B cell (primary cell): ENCODE measurements at regions not wholly inside any gene's neighbourhood (a gene's known extent, or its start where the extent isn't known, plus 50 kb on each side); places are given as distances from the start of the nearest gene placed in this dataset.

ENCODE experiments used
- ATAC-seq: fragments of 200-7000 bp; cut with Tn5 transposase; one replicate; pipeline ENCODE4 v1.10.0; 2021; ENCODE audit warnings: low read depth, mild to moderate bottlenecking, moderate number of reproducible peaks, moderate library complexity
- CTCF ChIA-PET: fragments of 350-600 bp; sonication (Branson Sonifier 250); formaldehyde crosslinking; loops from one replicate; lab custom pipeline; 2021; ENCODE audit warnings: antibody characterized with exemption, inconsistent platforms; lab: Charles Lee
- POLR2A ChIA-PET: fragments of 350-600 bp; sonication (Branson Sonifier 250); formaldehyde crosslinking; loops from one replicate; lab custom pipeline; 2021; ENCODE audit warnings: antibody characterized with exemption; lab: Charles Lee
- DNase-seq: peaks from one replicate; pipeline ENCODE4 v3.0.0; 2013
- H2AFZ ChIP-seq: 2 replicates; pipeline ENCODE4 v1.6.1; 2012; ENCODE audit warnings: mild to moderate bottlenecking, low read depth, low read length; ENCODE audit not compliant: insufficient read depth, poor library complexity, severe bottlenecking
- H3K27ac ChIP-seq, 2 donors: 1 replicate in 1 of 2; 2 replicates in 1 of 2; pipeline ENCODE4 v1.5.1; 2012 to 2013; ENCODE audit warnings: low read length in 2 of 2, mild to moderate bottlenecking in 2 of 2, moderate library complexity in 1 of 2
- H3K27me3 ChIP-seq, 4 experiments: fragments of 200-600 bp in 1 of 4; sonication (generic) in 1 of 4; replicated peaks in 1 of 4; 1 replicate in 2 of 4; 2 replicates in 2 of 4; pipeline versions ENCODE4 v1.6.1 to v1.7.0; 2013 to 2016; ENCODE audit warnings: low read length in 3 of 4, mild to moderate bottlenecking in 2 of 4, mixed read lengths in 1 of 4, moderate library complexity in 1 of 4; ENCODE audit not compliant: insufficient read depth in 4 of 4, control insufficient read depth in 3 of 4; ENCODE audit errors: control extremely low read depth in 1 of 4
- H3K36me3 ChIP-seq, 2 experiments: replicated peaks in 1 of 2; 1 replicate in 1 of 2; 2 replicates in 1 of 2; pipeline versions ENCODE4 v1.6.1 to v1.7.1; 2013; ENCODE audit warnings: low read length in 1 of 2; ENCODE audit not compliant: insufficient read depth in 2 of 2, control insufficient read depth in 1 of 2; ENCODE audit errors: control extremely low read depth in 1 of 2, extremely low read depth in 1 of 2
- H3K4me1 ChIP-seq, 2 donors: fragments of 200-600 bp in 1 of 2; sonication (generic) in 1 of 2; 1 replicate in 1 of 2; 2 replicates in 1 of 2; pipeline versions ENCODE4 v1.5.1 to v1.6.1; 2013 to 2017; ENCODE audit warnings: low read length in 2 of 2; ENCODE audit not compliant: control insufficient read depth in 2 of 2, insufficient read depth in 2 of 2
- H3K4me2 ChIP-seq: replicated peaks from 2 replicates; pipeline ENCODE3; 2012; ENCODE audit warnings: mild to moderate bottlenecking, low read depth, low read length; ENCODE audit not compliant: poor library complexity, severe bottlenecking
- H3K4me3 ChIP-seq, 5 experiments: fragments of 200-600 bp in 1 of 5; sonication (generic) in 1 of 5; 1 replicate in 3 of 5; 2 replicates in 2 of 5; pipeline versions ENCODE4 v1.5.1 to v1.7.0; 2011 to 2016; ENCODE audit warnings: low read length in 4 of 5, mild to moderate bottlenecking in 4 of 5, low read depth in 2 of 5, control low read depth in 1 of 5, moderate library complexity in 1 of 5; ENCODE audit not compliant: insufficient read depth in 1 of 5; ENCODE audit errors: control extremely low read depth in 1 of 5, extremely low read depth in 1 of 5
- H3K79me2 ChIP-seq: fragments of 200-600 bp; sonication (generic); one replicate; pipeline ENCODE4 v1.6.0; 2016; ENCODE audit warnings: low read length; ENCODE audit not compliant: control insufficient read depth, insufficient read depth
- H3K9ac ChIP-seq: fragments of 200-600 bp; sonication (generic); 2 replicates; pipeline ENCODE4 v1.6.1; 2017; ENCODE audit warnings: mild to moderate bottlenecking, low read length, moderate library complexity
- H3K9me3 ChIP-seq, 3 donors: one replicate each; pipeline versions ENCODE4 v1.6.1 to v1.7.1; 2013; ENCODE audit warnings: low read length in 2 of 3; ENCODE audit not compliant: control insufficient read depth in 2 of 3, insufficient read depth in 1 of 3; ENCODE audit errors: control extremely low read depth in 1 of 3
- H4K20me1 ChIP-seq: 2 replicates; pipeline ENCODE4 v1.6.0; 2012; ENCODE audit warnings: mild to moderate bottlenecking, low read length; ENCODE audit not compliant: insufficient read depth, control insufficient read depth, poor library complexity, severe bottlenecking
- H3K27ac Mint-ChIP-seq: one replicate; pipeline ENCODE4 v1.8.0; 2021; ENCODE audit warnings: mixed read lengths
- H3K27me3 Mint-ChIP-seq: one replicate; pipeline ENCODE4 v1.8.0; 2021; ENCODE audit warnings: mixed read lengths
- H3K4me1 Mint-ChIP-seq: one replicate; pipeline ENCODE4 v1.8.0; 2021; ENCODE audit warnings: mixed read lengths
- H3K4me3 Mint-ChIP-seq: one replicate; pipeline ENCODE4 v1.8.0; 2021; ENCODE audit warnings: mixed read lengths
- H3K9me3 Mint-ChIP-seq: one replicate; pipeline ENCODE4 v1.8.0; 2022; ENCODE audit warnings: mixed read lengths; ENCODE audit not compliant: insufficient read depth
- EZH2 ChIP-seq: IDR thresholded peaks from 2 replicates; pipeline ENCODE4 v1.6.1; 2012; ENCODE audit warnings: borderline replicate concordance, low read depth, mild to moderate bottlenecking, moderate library complexity, low read length; ENCODE audit not compliant: insufficient read depth, poor library complexity, severe bottlenecking
- WGBS: methylation state at CpG from one replicate; pipeline ENCODE4 v1.1.5; 2013; ENCODE audit warnings: missing lambda C conversion rate; ENCODE audit not compliant: insufficient coverage; 5-methylcytosine and 5-hydroxymethylcytosine counted together
- intact Hi-C: fragments of 100-400 bp; cut with micrococcal nuclease; formaldehyde crosslinking; loops from one replicate; pipeline ENCODE4 v1.10.0; 2022
- TF ChIP-seq, protein P1 (sequence below): fragments of 200-600 bp; IDR thresholded peaks from one replicate; pipeline ENCODE4 v1.8.0; 2022; ENCODE audit warnings: antibody characterized with exemption, mild to moderate bottlenecking

DNA sequence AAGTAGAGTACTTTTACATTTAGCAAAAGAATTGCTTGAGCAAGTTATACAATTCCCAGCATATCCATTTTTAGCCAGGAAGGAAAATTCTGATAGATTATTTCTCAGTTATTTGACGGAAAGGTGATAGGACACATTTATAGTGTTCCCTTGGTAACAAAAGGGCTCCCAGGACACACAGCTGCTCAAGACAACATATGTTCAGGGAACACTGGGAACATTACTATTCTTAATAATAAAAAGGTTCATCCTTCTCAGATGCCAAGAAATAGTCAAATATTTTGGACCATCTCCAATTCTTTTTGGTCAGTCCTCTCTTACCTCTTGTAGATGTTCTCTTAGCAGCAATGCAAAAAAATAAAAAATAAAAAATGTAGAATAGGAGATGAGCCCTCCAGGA, 66.8 kb upstream of the SMAD1 start:
- TF ChIP-seq, protein P1, sequence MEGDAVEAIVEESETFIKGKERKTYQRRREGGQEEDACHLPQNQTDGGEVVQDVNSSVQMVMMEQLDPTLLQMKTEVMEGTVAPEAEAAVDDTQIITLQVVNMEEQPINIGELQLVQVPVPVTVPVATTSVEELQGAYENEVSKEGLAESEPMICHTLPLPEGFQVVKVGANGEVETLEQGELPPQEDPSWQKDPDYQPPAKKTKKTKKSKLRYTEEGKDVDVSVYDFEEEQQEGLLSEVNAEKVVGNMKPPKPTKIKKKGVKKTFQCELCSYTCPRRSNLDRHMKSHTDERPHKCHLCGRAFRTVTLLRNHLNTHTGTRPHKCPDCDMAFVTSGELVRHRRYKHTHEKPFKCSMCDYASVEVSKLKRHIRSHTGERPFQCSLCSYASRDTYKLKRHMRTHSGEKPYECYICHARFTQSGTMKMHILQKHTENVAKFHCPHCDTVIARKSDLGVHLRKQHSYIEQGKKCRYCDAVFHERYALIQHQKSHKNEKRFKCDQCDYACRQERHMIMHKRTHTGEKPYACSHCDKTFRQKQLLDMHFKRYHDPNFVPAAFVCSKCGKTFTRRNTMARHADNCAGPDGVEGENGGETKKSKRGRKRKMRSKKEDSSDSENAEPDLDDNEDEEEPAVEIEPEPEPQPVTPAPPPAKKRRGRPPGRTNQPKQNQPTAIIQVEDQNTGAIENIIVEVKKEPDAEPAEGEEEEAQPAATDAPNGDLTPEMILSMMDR = no peak
- TF ChIP-seq EZH2 = no peak
- Mint-ChIP-seq H3K4me3 (no peak overlapping the region), H3K27me3 (peaks cover 6% of the 10 kb centered on the region), H3K9me3 (no peaks in the 10 kb centered on the region), H3K4me1 (no peaks in the 10 kb centered on the region), H3K27ac (no peak overlapping the region)
- intact Hi-C loops = no loop called here
- ATAC-seq (no peak), DNase-seq (no peak)
- Histone ChIP-seq H2AFZ (no peak overlapping the region), H3K4me1 (no peaks in the 10 kb centered on the region), H3K4me3 (no peak overlapping the region), H3K4me2 (no peak overlapping the region), H3K27me3 (peaks cover 0 to 6% (median 1%) of the 10 kb centered on the region in 4 experiments), H4K20me1 (no peaks in the 10 kb centered on the region), H3K36me3 (no peaks in the 10 kb centered on the region), H3K9me3 (no peaks in the 10 kb centered on the region), H3K27ac (no peak overlapping the region), H3K79me2 (no peaks in the 10 kb centered on the region), H3K9ac (no peak overlapping the region)
- POLR2A ChIA-PET = no interaction called here
- CTCF ChIA-PET = no interaction called here
- no CpG with 5 or more reads among the region's 1 CpG for WGBS

DNA sequence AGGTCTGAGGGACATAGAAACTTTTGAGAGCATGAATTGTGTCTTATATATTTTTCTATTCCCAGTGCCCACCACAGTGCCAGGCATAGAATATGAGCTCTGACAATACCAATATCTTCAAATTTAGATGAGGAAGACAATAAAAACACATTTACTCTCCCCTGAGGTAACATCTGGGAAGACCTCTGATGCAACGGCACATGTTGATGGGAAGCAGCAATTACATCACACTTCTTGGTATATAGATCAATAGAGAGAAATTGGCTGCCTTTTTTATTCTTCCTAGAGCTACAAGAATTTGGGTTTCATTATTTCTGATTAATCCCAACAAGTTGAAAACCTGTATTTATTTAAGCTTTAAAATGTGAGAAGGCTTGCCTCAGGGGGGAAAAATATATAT, 67.4 kb upstream of the SMAD1 start:
- intact Hi-C loops = no loop called here
- no peak for TF ChIP-seq EZH2
- TF ChIP-seq, protein P1 = no peak
- Mint-ChIP-seq H3K9me3 (no peaks in the 10 kb centered on the region), H3K27me3 (peaks cover 6% of the 10 kb centered on the region), H3K4me3 (no peak overlapping the region), H3K4me1 (no peaks in the 10 kb centered on the region), H3K27ac (no peak overlapping the region)
- ChIA-PET POLR2A (no interaction called here), CTCF (no interaction called here)
- Histone ChIP-seq H3K79me2 (no peaks in the 10 kb centered on the region), H3K9me3 (no peaks in the 10 kb centered on the region), H3K4me2 (no peak overlapping the region), H3K4me3 (no peak overlapping the region), H3K27ac (no peak overlapping the region), H3K27me3 (peaks cover 0 to 7% (median 1%) of the 10 kb centered on the region in 4 experiments), H3K4me1 (no peaks in the 10 kb centered on the region), H4K20me1 (no peaks in the 10 kb centered on the region), H3K9ac (no peak overlapping the region), H2AFZ (no peak overlapping the region), H3K36me3 (no peaks in the 10 kb centered on the region)
- DNase-seq = no peak
- WGBS = no CpG with 5 or more reads among the region's 1 CpG
- ATAC-seq = no peak
